Neuronal stem cell (in vitro differentiated cells): ENCODE measurements at regions not wholly inside any gene's neighbourhood (a gene's known extent, or its start where the extent isn't known, plus 50 kb on each side); places are given as distances from the start of the nearest gene placed in this dataset.

Experiments
- DNase-seq: peaks from one replicate; pipeline ENCODE4 v3.0.0-alpha.2; 2013; ENCODE audit warnings: low spot score
- H2AFZ ChIP-seq: one replicate; pipeline ENCODE4 v1.6.1; 2013; ENCODE audit warnings: mild to moderate bottlenecking, low read length, inconsistent platforms
- H2AK5ac ChIP-seq: 2 replicates; pipeline ENCODE4 v1.6.1; 2013; ENCODE audit warnings: low read depth, mild to moderate bottlenecking, inconsistent platforms, low read length, moderate library complexity, mixed read lengths
- H2BK120ac ChIP-seq: 2 replicates; pipeline ENCODE4 v1.6.1; 2013; ENCODE audit warnings: low read depth, mild to moderate bottlenecking, inconsistent platforms, low read length, moderate library complexity, mixed read lengths
- H2BK12ac ChIP-seq: one replicate; pipeline ENCODE4 v1.6.1; 2013; ENCODE audit warnings: low read length, inconsistent platforms
- H2BK15ac ChIP-seq: 2 replicates; pipeline ENCODE4 v1.6.1; 2013; ENCODE audit warnings: mild to moderate bottlenecking, low read length, inconsistent platforms, mixed read lengths
- H2BK5ac ChIP-seq: one replicate; pipeline ENCODE4 v1.6.1; 2013; ENCODE audit warnings: inconsistent platforms, mild to moderate bottlenecking, low read length, moderate library complexity
- H3K14ac ChIP-seq: one replicate; pipeline ENCODE4 v1.6.1; 2013; ENCODE audit warnings: low read length, inconsistent platforms
- H3K18ac ChIP-seq: 2 replicates; pipeline ENCODE4 v1.6.1; 2013; ENCODE audit warnings: low read length, inconsistent platforms
- H3K23ac ChIP-seq: 2 replicates; pipeline ENCODE4 v1.6.1; 2013; ENCODE audit warnings: low read depth, mild to moderate bottlenecking, mixed read lengths, low read length, inconsistent platforms; ENCODE audit not compliant: poor library complexity
- H3K27ac ChIP-seq: replicated peaks from 3 replicates; pipeline ENCODE4 v1.5.1; 2013; ENCODE audit warnings: low read length, inconsistent platforms
- H3K27me3 ChIP-seq, 3 experiments: 2 replicates each; pipeline ENCODE4 v1.6.1; 2013; ENCODE audit warnings: low read length in 3 of 3, mild to moderate bottlenecking in 2 of 3, inconsistent platforms in 1 of 3, low read depth in 1 of 3, mixed read lengths in 1 of 3, moderate library complexity in 1 of 3; ENCODE audit not compliant: control insufficient read depth in 3 of 3, insufficient read depth in 3 of 3
- H3K36me3 ChIP-seq, 2 donors: replicated peaks in 1 of 2; 2 replicates each; pipeline ENCODE4 v1.6.1; 2013; ENCODE audit warnings: low read length in 2 of 2; ENCODE audit not compliant: control insufficient read depth in 2 of 2, insufficient read depth in 2 of 2
- H3K4ac ChIP-seq: 2 replicates; pipeline ENCODE4 v1.6.1; 2013; ENCODE audit warnings: inconsistent platforms, mild to moderate bottlenecking, low read length, moderate library complexity
- H3K4me1 ChIP-seq, 2 donors: 1 replicate in 1 of 2; 2 replicates in 1 of 2; pipeline ENCODE4 v1.6.1; 2013; ENCODE audit warnings: low read length in 2 of 2, low read depth in 1 of 2; ENCODE audit not compliant: control insufficient read depth in 2 of 2, insufficient read depth in 1 of 2
- H3K4me2 ChIP-seq: one replicate; pipeline ENCODE4 v1.6.1; 2013; ENCODE audit warnings: mild to moderate bottlenecking, low read length, inconsistent platforms; ENCODE audit not compliant: insufficient read depth, poor library complexity, severe bottlenecking
- H3K4me3 ChIP-seq, 2 donors: 2 replicates each; pipeline ENCODE4 v1.5.1; 2013; ENCODE audit warnings: low read length in 2 of 2, mild to moderate bottlenecking in 2 of 2, inconsistent platforms in 1 of 2, moderate library complexity in 1 of 2
- H3K79me1 ChIP-seq: one replicate; pipeline ENCODE4 v1.6.1; 2013; ENCODE audit warnings: low read depth, mild to moderate bottlenecking, inconsistent platforms, low read length, moderate library complexity
- H3K9ac ChIP-seq: one replicate; pipeline ENCODE4 v1.6.1; 2013; ENCODE audit warnings: mild to moderate bottlenecking, low read depth, low read length, inconsistent platforms; ENCODE audit not compliant: poor library complexity
- H3K9me3 ChIP-seq, 2 donors: replicated peaks in 1 of 2; 2 replicates each; pipeline versions ENCODE3 to v1.6.1; 2013; ENCODE audit warnings: low read length in 2 of 2, mild to moderate bottlenecking in 2 of 2, inconsistent platforms in 1 of 2, low read depth in 1 of 2, mixed read lengths in 1 of 2, moderate library complexity in 1 of 2; ENCODE audit not compliant: control insufficient read depth in 2 of 2, insufficient read depth in 1 of 2
- H4K8ac ChIP-seq: one replicate; pipeline ENCODE4 v1.6.1; 2013; ENCODE audit warnings: low read depth, mild to moderate bottlenecking, inconsistent platforms, low read length, moderate library complexity
- H4K91ac ChIP-seq: one replicate; pipeline ENCODE4 v1.6.1; 2013; ENCODE audit warnings: low read length, low read depth, mild to moderate bottlenecking, inconsistent platforms; ENCODE audit not compliant: poor library complexity
- WGBS, 2 donors: extraction: QIAGEN DNeasy Blood & Tissue Kit; methylation state at CpG; one replicate each; pipeline ENCODE4 v1.1.7; 2013; ENCODE audit warnings: missing lambda C conversion rate in 2 of 2, mixed read lengths in 1 of 2; ENCODE audit not compliant: insufficient read length in 2 of 2, insufficient replicate concordance in 1 of 2; ENCODE audit errors: extremely low coverage in 2 of 2; 5-methylcytosine and 5-hydroxymethylcytosine counted together

DNA sequence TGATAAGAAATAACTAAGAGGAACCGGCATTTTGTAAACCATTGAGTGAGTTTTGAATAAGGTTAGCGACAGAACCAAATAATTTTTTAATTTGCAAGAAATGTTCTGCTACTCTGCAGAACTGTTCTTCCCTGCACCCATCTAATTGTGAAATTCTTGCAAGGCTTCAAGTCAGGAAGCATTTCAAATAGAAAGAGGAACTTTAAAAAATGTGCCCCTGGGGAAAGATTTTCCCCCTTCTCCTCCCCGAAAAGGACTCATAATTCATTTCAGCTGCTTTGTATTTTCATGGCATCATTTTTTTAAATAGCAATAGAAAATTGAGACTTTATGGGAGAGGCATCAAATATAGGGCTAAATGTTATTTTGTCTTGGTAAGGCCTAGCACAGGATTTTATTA is 180.9 kb upstream of the ANKRD55 start:
- H4K8ac ChIP-seq: no peak overlapping the region
- H4K91ac ChIP-seq: no peak overlapping the region
- no peak overlapping the region for H3K9ac ChIP-seq
- H3K79me1 ChIP-seq: no peaks in the 10 kb centered on the region
- no peak overlapping the region for H3K4me2 ChIP-seq
- H3K23ac ChIP-seq: no peak overlapping the region
- H3K27ac ChIP-seq: no peak overlapping the region
- no peak overlapping the region for H2BK5ac ChIP-seq
- no peak overlapping the region for H3K4ac ChIP-seq
- no peak overlapping the region for H2AFZ ChIP-seq
- no peak overlapping the region for H3K18ac ChIP-seq
- no peak overlapping the region for H3K4me3 ChIP-seq
- no peak overlapping the region for H2BK120ac ChIP-seq
- H2BK12ac ChIP-seq: no peak overlapping the region
- no peaks in the 10 kb centered on the region for H3K27me3 ChIP-seq
- no peak for DNase-seq
- H3K4me1 ChIP-seq: no peaks in the 10 kb centered on the region
- no peaks in the 10 kb centered on the region for H3K36me3 ChIP-seq
- H2BK15ac ChIP-seq: no peak overlapping the region
- no peak overlapping the region for H2AK5ac ChIP-seq
- no peaks in the 10 kb centered on the region for H3K9me3 ChIP-seq
- H3K14ac ChIP-seq: no peak overlapping the region
- no CpG with 5 or more reads among the region's 3 CpGs for WGBS, 2 donors

DNA sequence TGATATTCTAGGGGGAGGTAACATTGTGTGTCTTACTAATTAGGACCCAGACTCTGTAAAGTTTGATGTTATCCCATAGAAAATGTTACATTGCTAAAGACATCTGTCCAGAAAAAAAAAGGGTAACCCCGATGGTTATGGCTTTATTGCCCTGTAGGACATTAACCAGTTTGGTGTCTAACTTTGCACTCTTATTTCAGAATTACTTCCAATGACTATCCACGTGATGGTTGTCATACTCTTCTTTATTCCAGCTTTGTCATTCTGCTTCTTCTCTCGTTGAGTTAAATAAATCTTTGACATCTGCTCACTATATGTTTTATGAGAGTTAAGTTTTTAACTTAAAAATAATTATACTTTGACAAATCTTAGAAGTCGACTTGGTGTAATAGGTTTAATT is 180.4 kb upstream of the ANKRD55 start:
- Histone ChIP-seq H3K14ac (no peak overlapping the region), H3K23ac (no peak overlapping the region), H2AFZ (no peak overlapping the region), H3K4me3 (no peak overlapping the region), H3K27ac (no peak overlapping the region), H2BK15ac (no peak overlapping the region), H4K8ac (no peak overlapping the region), H3K79me1 (no peaks in the 10 kb centered on the region), H2BK120ac (no peak overlapping the region), H3K4me2 (no peak overlapping the region), H2BK5ac (no peak overlapping the region), H2BK12ac (no peak overlapping the region), H3K9me3 (no peaks in the 10 kb centered on the region), H3K4me1 (no peaks in the 10 kb centered on the region), H4K91ac (no peak overlapping the region), H2AK5ac (no peak overlapping the region), H3K36me3 (no peaks in the 10 kb centered on the region), H3K18ac (no peak overlapping the region), H3K9ac (no peak overlapping the region), H3K27me3 (no peaks in the 10 kb centered on the region), H3K4ac (no peak overlapping the region)
- no peak for DNase-seq
- no CpG with 5 or more reads among the region's 4 CpGs for WGBS, 2 donors

GRCh38 chr5:56412601-56413379 is 179.7 kb upstream of the ANKRD55 start:
- no peak overlapping the region for H2BK15ac ChIP-seq
- no peak overlapping the region for H3K14ac ChIP-seq
- no peaks in the 10 kb centered on the region for H3K9me3 ChIP-seq
- no peak overlapping the region for H2AK5ac ChIP-seq
- H3K18ac ChIP-seq: no peak overlapping the region
- H3K4ac ChIP-seq: no peak overlapping the region
- no peaks in the 10 kb centered on the region for H3K36me3 ChIP-seq
- H2AFZ ChIP-seq: no peak overlapping the region
- no peak overlapping the region for H4K91ac ChIP-seq
- H3K79me1 ChIP-seq: no peaks in the 10 kb centered on the region
- no peak for DNase-seq
- no peak overlapping the region for H3K4me3 ChIP-seq
- H2BK12ac ChIP-seq: no peak overlapping the region
- no peak overlapping the region for H2BK5ac ChIP-seq
- WGBS, 2 donors: no CpG with 5 or more reads among the region's 9 CpGs
- H3K27me3 ChIP-seq: no peaks in the 10 kb centered on the region
- H3K9ac ChIP-seq: no peak overlapping the region
- H2BK120ac ChIP-seq: no peak overlapping the region
- H3K23ac ChIP-seq: no peak overlapping the region
- no peak overlapping the region for H3K27ac ChIP-seq
- no peak overlapping the region for H3K4me2 ChIP-seq
- no peak overlapping the region for H4K8ac ChIP-seq
- H3K4me1 ChIP-seq: no peaks in the 10 kb centered on the region

- H2AK5ac ChIP-seq: no peak overlapping the region
- no peak overlapping the region for H2BK5ac ChIP-seq
- no peak overlapping the region for H3K4me2 ChIP-seq
- H3K18ac ChIP-seq: no peak overlapping the region
- H3K27me3 ChIP-seq: no peaks in the 10 kb centered on the region
- no peaks in the 10 kb centered on the region for H3K9me3 ChIP-seq
- no peak overlapping the region for H4K91ac ChIP-seq
- H2BK12ac ChIP-seq: no peak overlapping the region
- H2AFZ ChIP-seq: no peak overlapping the region
- H2BK120ac ChIP-seq: no peak overlapping the region
- H3K79me1 ChIP-seq: no peaks in the 10 kb centered on the region
- no peak overlapping the region for H4K8ac ChIP-seq
- no CpG with 5 or more reads among the region's 6 CpGs for WGBS, 2 donors
- H2BK15ac ChIP-seq: no peak overlapping the region
- DNase-seq: no peak
- H3K4me1 ChIP-seq: peaks cover 0 to 2% of the 10 kb centered on the region in 2 donors
- no peak overlapping the region for H3K4ac ChIP-seq
- no peak overlapping the region for H3K4me3 ChIP-seq
- no peaks in the 10 kb centered on the region for H3K36me3 ChIP-seq
- H3K14ac ChIP-seq: no peak overlapping the region
- H3K27ac ChIP-seq: no peak overlapping the region
- no peak overlapping the region for H3K23ac ChIP-seq
- H3K9ac ChIP-seq: no peak overlapping the region
Measured at GRCh38 chr5:56410696-56411095, 177.6 kb upstream of the ANKRD55 start.
